ENCODE measurements at regions not wholly inside any gene's neighbourhood (a gene's known extent, or its start where the extent isn't known, plus 50 kb on each side); places are given as distances from the start of the nearest gene placed in this dataset.

GRCh38 chr12:74900232-74900631 is 309.4 kb downstream of the KCNC2 start:
- TF ChIP-seq EZH2 (IDR thresholded peaks at IDR 0.05; ENCODE audit: borderline replicate concordance, low read depth, low read length, poor library complexity, severe bottlenecking) = no peak
- TF ChIP-seq, protein P1, sequence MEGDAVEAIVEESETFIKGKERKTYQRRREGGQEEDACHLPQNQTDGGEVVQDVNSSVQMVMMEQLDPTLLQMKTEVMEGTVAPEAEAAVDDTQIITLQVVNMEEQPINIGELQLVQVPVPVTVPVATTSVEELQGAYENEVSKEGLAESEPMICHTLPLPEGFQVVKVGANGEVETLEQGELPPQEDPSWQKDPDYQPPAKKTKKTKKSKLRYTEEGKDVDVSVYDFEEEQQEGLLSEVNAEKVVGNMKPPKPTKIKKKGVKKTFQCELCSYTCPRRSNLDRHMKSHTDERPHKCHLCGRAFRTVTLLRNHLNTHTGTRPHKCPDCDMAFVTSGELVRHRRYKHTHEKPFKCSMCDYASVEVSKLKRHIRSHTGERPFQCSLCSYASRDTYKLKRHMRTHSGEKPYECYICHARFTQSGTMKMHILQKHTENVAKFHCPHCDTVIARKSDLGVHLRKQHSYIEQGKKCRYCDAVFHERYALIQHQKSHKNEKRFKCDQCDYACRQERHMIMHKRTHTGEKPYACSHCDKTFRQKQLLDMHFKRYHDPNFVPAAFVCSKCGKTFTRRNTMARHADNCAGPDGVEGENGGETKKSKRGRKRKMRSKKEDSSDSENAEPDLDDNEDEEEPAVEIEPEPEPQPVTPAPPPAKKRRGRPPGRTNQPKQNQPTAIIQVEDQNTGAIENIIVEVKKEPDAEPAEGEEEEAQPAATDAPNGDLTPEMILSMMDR (conservative IDR thresholded peaks at IDR 0.05; ENCODE audit: low read depth, low read length) = no peak

Data from A673 (cell line).